HL-60 (cell line): ENCODE measurements at regions not wholly inside any gene's neighbourhood (a gene's known extent, or its start where the extent isn't known, plus 50 kb on each side); places are given as distances from the start of the nearest gene placed in this dataset.
A peak's percentile ranks its signal among the peaks of the same experiment; 100 is the strongest.

ENCODE experiments used
- DNase-seq, 2 experiments: peaks; one replicate each; pipeline ENCODE4 v3.0.0-alpha.2; 2010 to 2020; ENCODE audit warnings: low read depth in 1 of 2, low spot score in 1 of 2
- H3K27ac ChIP-seq: fragments of 250-450 bp; sonication (Bioruptor Pico); replicated peaks from 2 replicates; pipeline ENCODE4 v1.5.1; 2020; ENCODE audit warnings: mild to moderate bottlenecking, moderate library complexity
- H3K27me3 ChIP-seq: fragments of 250-450 bp; sonication (Bioruptor Pico); 2 replicates; pipeline ENCODE4 v1.5.1; 2021; ENCODE audit warnings: mild to moderate bottlenecking, moderate library complexity; ENCODE audit not compliant: insufficient read depth, poor library complexity, severe bottlenecking
- H3K4me3 ChIP-seq: replicated peaks from 2 replicates; pipeline ENCODE4 v1.5.1; 2011; ENCODE audit warnings: mild to moderate bottlenecking, control low read depth, low read length; ENCODE audit not compliant: insufficient read depth
- CTCF ChIP-seq: IDR thresholded peaks from one replicate; pipeline ENCODE4 v1.5.1; 2011; ENCODE audit warnings: low read length, control low read depth, inconsistent platforms; ENCODE audit not compliant: insufficient read depth
- GABPA ChIP-seq: IDR thresholded peaks from 2 replicates; pipeline ENCODE4 v1.6.1; 2012; ENCODE audit warnings: low read depth
- POLR2AphosphoS5 ChIP-seq: IDR thresholded peaks from 2 replicates; pipeline ENCODE4 v1.6.1; 2012; ENCODE audit warnings: low read depth
- REST ChIP-seq: IDR thresholded peaks from 2 replicates; pipeline ENCODE4 v1.6.1; 2012; ENCODE audit warnings: low read depth; ENCODE audit not compliant: insufficient replicate concordance
- SPI1 ChIP-seq: IDR thresholded peaks from 2 replicates; pipeline ENCODE4 v1.6.1; 2012; ENCODE audit warnings: low read depth, mild to moderate bottlenecking, borderline replicate concordance

DNA sequence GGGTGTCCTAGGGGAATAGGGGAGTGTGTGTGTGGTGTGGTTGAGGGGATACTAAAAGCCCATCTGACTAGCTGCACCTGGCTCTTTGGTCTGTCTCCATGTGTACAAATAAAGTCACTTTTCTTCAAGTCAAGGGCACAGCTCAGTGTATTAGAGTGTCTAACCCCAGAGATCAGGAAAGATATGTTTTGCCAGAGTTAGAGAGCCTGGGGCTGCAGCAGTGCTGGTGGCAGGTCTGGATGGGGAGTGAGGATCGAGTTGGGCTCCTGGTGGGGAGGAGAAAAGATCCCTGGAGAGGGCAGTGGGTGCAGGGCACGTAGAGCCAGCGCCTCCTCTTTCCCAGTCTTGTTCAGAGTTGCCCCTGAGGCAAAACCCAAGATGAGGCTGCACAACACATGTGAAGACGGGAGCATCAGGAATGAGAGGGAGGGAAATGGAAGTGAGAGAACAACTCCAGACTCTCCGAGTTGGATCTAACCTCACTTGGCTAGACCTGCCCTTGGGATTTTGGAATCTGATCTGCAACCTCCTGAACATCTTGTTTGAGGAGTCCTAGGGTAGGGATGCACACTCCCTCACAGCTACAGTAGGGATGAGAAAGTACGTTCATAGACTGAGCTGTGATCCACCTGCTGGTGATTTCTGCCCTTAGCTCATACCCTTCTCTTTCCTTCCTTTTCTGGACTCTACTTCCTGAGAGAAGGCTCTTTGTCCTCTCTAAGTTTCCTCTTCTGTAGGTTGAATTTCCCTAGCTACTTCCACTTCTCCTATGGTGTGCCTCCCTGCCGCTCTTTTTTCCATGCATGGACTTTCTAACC is 309.9 kb downstream of the ZSWIM6 start:
- H3K27me3 ChIP-seq: no peaks in the 10 kb centered on the region
- no peak for DNase-seq
- no peak overlapping the region for H3K4me3 ChIP-seq
- H3K27ac ChIP-seq: no peak overlapping the region
- no peak for TF ChIP-seq CTCF

GRCh38 chr5:61647672-61648071 is 315.6 kb downstream of the ZSWIM6 start:
- no peak overlapping the region for H3K27ac ChIP-seq
- no peaks in the 10 kb centered on the region for H3K27me3 ChIP-seq
- no peak for TF ChIP-seq REST
- no peak for TF ChIP-seq POLR2AphosphoS5
- TF ChIP-seq GABPA: no peak
- no peak; the same call in 1 of the 2 replicates for TF ChIP-seq SPI1
- no peak for TF ChIP-seq CTCF
- no peak overlapping the region for H3K4me3 ChIP-seq
- DNase-seq: peak in 1 of 2 experiments; percentile 12

- no peak for DNase-seq
- Histone ChIP-seq H3K27me3 (no peaks in the 10 kb centered on the region), H3K4me3 (no peak overlapping the region), H3K27ac (no peak overlapping the region)
- TF ChIP-seq SPI1 (no peak), GABPA (no peak), POLR2AphosphoS5 (no peak), CTCF (no peak), REST (no peak)
Measured at GRCh38 chr5:61649231-61649630, 317.2 kb downstream of the ZSWIM6 start.

- Histone ChIP-seq H3K27ac (no peak overlapping the region), H3K27me3 (no peaks in the 10 kb centered on the region)
- no peak for TF ChIP-seq GABPA
- TF ChIP-seq CTCF: no peak
- TF ChIP-seq SPI1: no peak
- TF ChIP-seq REST: no peak
- no peak for TF ChIP-seq POLR2AphosphoS5
Measured at GRCh38 chr5:61649971-61650370, 317.9 kb downstream of the ZSWIM6 start.

More at GRCh38 chr5:61649971-61650370, 317.9 kb downstream of the ZSWIM6 start:
- DNase-seq: no peak
- no peak overlapping the region for H3K4me3 ChIP-seq
